ENCODE measurements at regions not wholly inside any gene's neighbourhood (a gene's known extent, or its start where the extent isn't known, plus 50 kb on each side); places are given as distances from the start of the nearest gene placed in this dataset.
"Not testable (repeated sequence)": the region's sequence is repeated elsewhere in the genome, so short reads cannot be mapped to it uniquely, and the experiment has no call there.

- DNase-seq = not testable (repeated sequence)
Observed at GRCh38 chr10:95137990-95138625, 55.9 kb upstream of the ACSM6 start.

- DNase-seq = no peak
Observed at GRCh38 chr10:95134490-95134889, 59.5 kb upstream of the ACSM6 start.

GRCh38 chr10:95133997-95134396 lies 60.0 kb upstream of the ACSM6 start:
- DNase-seq = no peak

- DNase-seq = peak; percentile 59
Observed at GRCh38 chr10:95133016-95133752, 60.9 kb upstream of the ACSM6 start.

- DNase-seq = not testable (repeated sequence)
Observed at GRCh38 chr10:95130429-95130828, 61.1 kb upstream of the CYP2C8 start.

- no peak for DNase-seq
Observed at GRCh38 chr10:95125582-95125981, 56.3 kb upstream of the CYP2C8 start.

GRCh38 chr10:95122736-95123135 lies 53.4 kb upstream of the CYP2C8 start:
- no peak for DNase-seq

GRCh38 chr10:95121904-95122303 lies 52.6 kb upstream of the CYP2C8 start:
- no peak for DNase-seq
